SK-N-SH (cell line): ENCODE measurements at regions not wholly inside any gene's neighbourhood (a gene's known extent, or its start where the extent isn't known, plus 50 kb on each side); places are given as distances from the start of the nearest gene placed in this dataset.
A peak's percentile ranks its signal among the peaks of the same experiment; 100 is the strongest.

Experiments used
- CTCF ChIA-PET: fragments of 300-600, 350-600 bp; formaldehyde crosslinking; extraction: SDS; loops from one replicate; lab custom pipeline; 2021; lab: Yijun Ruan, JAX
- POLR2A ChIA-PET: fragments of 350-600 bp; sonication (Branson Sonifier 250); formaldehyde crosslinking; extraction: SDS; loops from one replicate; lab custom pipeline; 2020; ENCODE audit warnings: antibody characterized with exemption, inconsistent platforms; lab: Yijun Ruan, JAX
- DNase-seq: peaks from one replicate; pipeline ENCODE4 v3.0.0; 2012
- H2AFZ ChIP-seq: fragments of 200-600 bp; sonication (generic); 2 replicates; pipeline ENCODE4 v1.8.1; 2016; ENCODE audit warnings: antibody characterized with exemption, mild to moderate bottlenecking, low read depth
- H3F3A ChIP-seq: fragments of 200-600 bp; sonication (generic); replicated peaks from 2 replicates; pipeline ENCODE3; 2016; ENCODE audit warnings: antibody characterized with exemption, mild to moderate bottlenecking; ENCODE audit not compliant: insufficient read depth
- H3K27ac ChIP-seq, 2 experiments: fragments of 200-500 bp in 1 of 2; fragments of 200-600 bp in 1 of 2; sonication (Bioruptor generic) in 1 of 2; sonication (generic), shearing (Covaris generic) in 1 of 2; 2 replicates each; pipeline versions ENCODE4 v1.5.1 to v1.6.1; 2014 to 2016; ENCODE audit warnings: low read depth in 2 of 2, inconsistent platforms in 1 of 2, low read length in 1 of 2, mild to moderate bottlenecking in 1 of 2, mixed read lengths in 1 of 2
- H3K27me3 ChIP-seq: fragments of 200-600 bp; sonication (generic), shearing (Covaris generic); 2 replicates; pipeline ENCODE4 v1.6.1; 2016; ENCODE audit warnings: mixed run types; ENCODE audit not compliant: insufficient read depth
- H3K36me3 ChIP-seq, 2 experiments: fragments of 200-500 bp in 1 of 2; fragments of 200-600 bp in 1 of 2; sonication (Bioruptor generic) in 1 of 2; sonication (generic) in 1 of 2; replicated peaks in 1 of 2; 2 replicates each; pipeline versions ENCODE3 to v1.5.1; 2014 to 2016; ENCODE audit warnings: low read length in 1 of 2, mild to moderate bottlenecking in 1 of 2; ENCODE audit not compliant: insufficient read depth in 2 of 2, control insufficient read depth in 1 of 2
- H3K4me1 ChIP-seq, 2 experiments: fragments of 200-500 bp in 1 of 2; fragments of 200-600 bp in 1 of 2; sonication (Bioruptor generic) in 1 of 2; sonication (generic), shearing (Covaris generic) in 1 of 2; 2 replicates each; pipeline versions ENCODE4 v1.5.1 to v1.6.1; 2014 to 2016; ENCODE audit warnings: low read depth in 1 of 2, low read length in 1 of 2, mixed run types in 1 of 2; ENCODE audit not compliant: insufficient read depth in 2 of 2, control insufficient read depth in 1 of 2
- H3K4me2 ChIP-seq: fragments of 200-600 bp; sonication (generic), shearing (Covaris generic); 2 replicates; pipeline ENCODE4 v1.6.1; 2017; ENCODE audit warnings: mixed run types
- H3K4me3 ChIP-seq, 2 experiments: fragments of 200-500 bp in 1 of 2; fragments of 200-600 bp in 1 of 2; sonication (Bioruptor generic) in 1 of 2; sonication (generic), shearing (Covaris generic) in 1 of 2; 2 replicates each; pipeline versions ENCODE4 v1.5.1 to v1.8.1; 2014 to 2016; ENCODE audit warnings: low read depth in 2 of 2, inconsistent platforms in 1 of 2, low read length in 1 of 2, mild to moderate bottlenecking in 1 of 2, mixed read lengths in 1 of 2, moderate library complexity in 1 of 2
- H3K79me2 ChIP-seq: fragments of 200-600 bp; sonication (generic); 2 replicates; pipeline ENCODE4 v1.8.1; 2017; ENCODE audit warnings: mild to moderate bottlenecking; ENCODE audit not compliant: insufficient read depth
- H3K9ac ChIP-seq: fragments of 200-600 bp; sonication (generic); 2 replicates; pipeline ENCODE4 v1.6.1; 2017; ENCODE audit warnings: mixed run types
- H3K9me2 ChIP-seq: fragments of 200-600 bp; sonication (generic); 2 replicates; pipeline ENCODE4 v1.6.1; 2017; ENCODE audit warnings: mixed run types
- H3K9me3 ChIP-seq: fragments of 200-600 bp; sonication (generic); 2 replicates; pipeline ENCODE4 v1.6.1; 2017; ENCODE audit warnings: mixed run types, mild to moderate bottlenecking, moderate library complexity
- H4K20me1 ChIP-seq: fragments of 200-600 bp; sonication (generic); 2 replicates; pipeline ENCODE4 v1.6.1; 2017; ENCODE audit warnings: mild to moderate bottlenecking, mixed run types; ENCODE audit not compliant: insufficient read depth
- ELF1 ChIP-seq: IDR thresholded peaks from 2 replicates; pipeline ENCODE4 v1.4.0; 2012
- EZH2phosphoT487 ChIP-seq: fragments of 200-600 bp; sonication (generic); IDR thresholded peaks from 2 replicates; pipeline ENCODE4 v1.6.1; 2017; ENCODE audit warnings: low read depth, mixed run types, mild to moderate bottlenecking, antibody characterized with exemption, moderate library complexity, borderline replicate concordance
- FOXJ3 ChIP-seq: sonication (generic); formaldehyde crosslinking; IDR thresholded peaks from 2 replicates; pipeline ENCODE4 v1.5.1; 2020; ENCODE audit warnings: mild to moderate bottlenecking, missing genetic modification reagents
- FOXM1 ChIP-seq: IDR thresholded peaks from 2 replicates; pipeline ENCODE4 v1.4.0; 2012; ENCODE audit warnings: low read depth, mild to moderate bottlenecking
- GABPA ChIP-seq: IDR thresholded peaks from 2 replicates; pipeline ENCODE4 v1.4.0; 2012; ENCODE audit warnings: low read depth, mild to moderate bottlenecking
- NFIC ChIP-seq: IDR thresholded peaks from 2 replicates; pipeline ENCODE4 v1.4.0; 2012; ENCODE audit warnings: borderline replicate concordance
- RAD21 ChIP-seq: IDR thresholded peaks from 2 replicates; pipeline ENCODE4 v1.6.1; 2012; ENCODE audit warnings: mild to moderate bottlenecking, low read length
- RFX5 ChIP-seq: IDR thresholded peaks from 2 replicates; pipeline ENCODE4 v1.6.1; 2012; ENCODE audit warnings: mild to moderate bottlenecking, improper control_type of control experiment, low read length
- SIN3A ChIP-seq: IDR thresholded peaks from 2 replicates; pipeline ENCODE4 v1.6.1; 2012; ENCODE audit warnings: low read depth, mild to moderate bottlenecking, low read length, moderate library complexity, borderline replicate concordance
- SMC3 ChIP-seq: IDR thresholded peaks from 2 replicates; pipeline ENCODE4 v1.6.1; 2012; ENCODE audit warnings: low read depth, low read length, improper control_type of control experiment
- WGBS: methylation state at CpG from one replicate; pipeline ENCODE4 v1.1.6; 2017; ENCODE audit warnings: low lambda C conversion rate; 5-methylcytosine and 5-hydroxymethylcytosine counted together
- TF ChIP-seq, protein P1 (sequence below): fragments of 150-350 bp; IDR thresholded peaks from 2 replicates; pipeline ENCODE4 v1.6.1; 2017; ENCODE audit warnings: antibody characterized with exemption, low read length, low read depth, borderline replicate concordance
- TF ChIP-seq, protein P2 (sequence below): fragments of 200-600 bp; sonication (generic); IDR thresholded peaks from 2 replicates; pipeline ENCODE4 v1.6.1; 2017; ENCODE audit warnings: antibody characterized with exemption, mild to moderate bottlenecking, moderate library complexity
- TF ChIP-seq, protein P3 (sequence below): IDR thresholded peaks from 2 replicates; pipeline ENCODE4 v1.4.0; 2012; ENCODE audit warnings: low read depth, borderline replicate concordance
- TF ChIP-seq, protein P4 (sequence below): IDR thresholded peaks from 2 replicates; pipeline ENCODE4 v1.4.0; 2012; ENCODE audit warnings: low read depth, borderline replicate concordance
- TF ChIP-seq, protein P5 (sequence below): fragments of 150-350 bp; IDR thresholded peaks from 2 replicates; pipeline ENCODE4 v1.6.1; 2016; ENCODE audit warnings: mild to moderate bottlenecking, low read depth, low read length

DNA sequence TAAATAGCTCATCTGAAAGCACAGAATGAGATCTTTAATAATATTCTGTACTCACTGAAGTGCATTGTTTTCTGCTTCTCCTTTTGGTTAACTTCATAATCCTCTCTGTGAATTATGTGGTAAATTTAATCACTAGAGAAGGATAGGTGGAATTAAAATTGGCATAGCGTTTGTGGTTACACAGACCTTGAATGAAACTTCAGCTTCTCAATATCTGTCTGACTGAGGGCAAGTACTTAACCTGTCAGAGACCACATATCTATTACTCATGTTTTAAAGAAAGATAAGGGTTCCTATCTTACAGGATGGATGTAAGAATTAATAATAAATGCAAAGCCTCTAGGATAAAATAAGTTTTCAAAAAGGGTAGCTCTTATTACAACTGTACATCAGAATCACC lies 861.8 kb downstream of the TRIB2 start (continued):
- TF ChIP-seq FOXJ3 (CRISPR knock-in tag) (no peak), SIN3A (no peak), RFX5 (no peak)
- TF ChIP-seq, protein P1, sequence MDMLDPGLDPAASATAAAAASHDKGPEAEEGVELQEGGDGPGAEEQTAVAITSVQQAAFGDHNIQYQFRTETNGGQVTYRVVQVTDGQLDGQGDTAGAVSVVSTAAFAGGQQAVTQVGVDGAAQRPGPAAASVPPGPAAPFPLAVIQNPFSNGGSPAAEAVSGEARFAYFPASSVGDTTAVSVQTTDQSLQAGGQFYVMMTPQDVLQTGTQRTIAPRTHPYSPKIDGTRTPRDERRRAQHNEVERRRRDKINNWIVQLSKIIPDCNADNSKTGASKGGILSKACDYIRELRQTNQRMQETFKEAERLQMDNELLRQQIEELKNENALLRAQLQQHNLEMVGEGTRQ, result no peak

DNA sequence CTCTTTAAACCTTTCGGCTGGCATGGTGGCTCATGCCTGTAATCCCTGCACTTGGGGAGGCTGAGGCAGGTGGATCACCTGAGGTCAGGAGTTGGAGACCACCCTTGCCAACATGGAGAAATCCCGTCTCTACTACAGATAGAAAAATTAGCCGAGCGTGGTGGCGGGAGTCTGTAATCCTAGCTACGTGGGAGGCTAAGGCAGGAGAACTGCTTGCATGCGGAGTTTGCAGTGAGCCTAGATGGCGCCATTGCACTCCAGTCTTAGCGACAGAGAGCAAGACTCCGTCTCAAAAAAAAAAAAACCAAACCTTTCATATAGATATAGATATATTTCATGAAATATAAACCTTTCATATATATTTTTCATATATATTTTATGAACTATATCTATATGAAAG lies 864.7 kb downstream of the TRIB2 start:
- Histone ChIP-seq H3F3A (no peaks in the 10 kb centered on the region), H3K9ac (no peak overlapping the region), H3K9me2 (0 out of 2 replicates have a peak, but pooled peaks cover 4% of the 10 kb centered on the region), H3K4me3 (no peak overlapping the region), H3K27me3 (no peaks in the 10 kb centered on the region), H3K4me2 (no peak overlapping the region)
- DNase-seq, result no peak
- no peak for TF ChIP-seq GABPA
- TF ChIP-seq SIN3A, result no peak
- TF ChIP-seq, protein P2, sequence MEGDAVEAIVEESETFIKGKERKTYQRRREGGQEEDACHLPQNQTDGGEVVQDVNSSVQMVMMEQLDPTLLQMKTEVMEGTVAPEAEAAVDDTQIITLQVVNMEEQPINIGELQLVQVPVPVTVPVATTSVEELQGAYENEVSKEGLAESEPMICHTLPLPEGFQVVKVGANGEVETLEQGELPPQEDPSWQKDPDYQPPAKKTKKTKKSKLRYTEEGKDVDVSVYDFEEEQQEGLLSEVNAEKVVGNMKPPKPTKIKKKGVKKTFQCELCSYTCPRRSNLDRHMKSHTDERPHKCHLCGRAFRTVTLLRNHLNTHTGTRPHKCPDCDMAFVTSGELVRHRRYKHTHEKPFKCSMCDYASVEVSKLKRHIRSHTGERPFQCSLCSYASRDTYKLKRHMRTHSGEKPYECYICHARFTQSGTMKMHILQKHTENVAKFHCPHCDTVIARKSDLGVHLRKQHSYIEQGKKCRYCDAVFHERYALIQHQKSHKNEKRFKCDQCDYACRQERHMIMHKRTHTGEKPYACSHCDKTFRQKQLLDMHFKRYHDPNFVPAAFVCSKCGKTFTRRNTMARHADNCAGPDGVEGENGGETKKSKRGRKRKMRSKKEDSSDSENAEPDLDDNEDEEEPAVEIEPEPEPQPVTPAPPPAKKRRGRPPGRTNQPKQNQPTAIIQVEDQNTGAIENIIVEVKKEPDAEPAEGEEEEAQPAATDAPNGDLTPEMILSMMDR, result peak; percentile 37
- TF ChIP-seq, protein P3, sequence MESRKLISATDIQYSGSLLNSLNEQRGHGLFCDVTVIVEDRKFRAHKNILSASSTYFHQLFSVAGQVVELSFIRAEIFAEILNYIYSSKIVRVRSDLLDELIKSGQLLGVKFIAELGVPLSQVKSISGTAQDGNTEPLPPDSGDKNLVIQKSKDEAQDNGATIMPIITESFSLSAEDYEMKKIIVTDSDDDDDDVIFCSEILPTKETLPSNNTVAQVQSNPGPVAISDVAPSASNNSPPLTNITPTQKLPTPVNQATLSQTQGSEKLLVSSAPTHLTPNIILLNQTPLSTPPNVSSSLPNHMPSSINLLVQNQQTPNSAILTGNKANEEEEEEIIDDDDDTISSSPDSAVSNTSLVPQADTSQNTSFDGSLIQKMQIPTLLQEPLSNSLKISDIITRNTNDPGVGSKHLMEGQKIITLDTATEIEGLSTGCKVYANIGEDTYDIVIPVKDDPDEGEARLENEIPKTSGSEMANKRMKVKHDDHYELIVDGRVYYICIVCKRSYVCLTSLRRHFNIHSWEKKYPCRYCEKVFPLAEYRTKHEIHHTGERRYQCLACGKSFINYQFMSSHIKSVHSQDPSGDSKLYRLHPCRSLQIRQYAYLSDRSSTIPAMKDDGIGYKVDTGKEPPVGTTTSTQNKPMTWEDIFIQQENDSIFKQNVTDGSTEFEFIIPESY, result no peak
- TF ChIP-seq, protein P4, sequence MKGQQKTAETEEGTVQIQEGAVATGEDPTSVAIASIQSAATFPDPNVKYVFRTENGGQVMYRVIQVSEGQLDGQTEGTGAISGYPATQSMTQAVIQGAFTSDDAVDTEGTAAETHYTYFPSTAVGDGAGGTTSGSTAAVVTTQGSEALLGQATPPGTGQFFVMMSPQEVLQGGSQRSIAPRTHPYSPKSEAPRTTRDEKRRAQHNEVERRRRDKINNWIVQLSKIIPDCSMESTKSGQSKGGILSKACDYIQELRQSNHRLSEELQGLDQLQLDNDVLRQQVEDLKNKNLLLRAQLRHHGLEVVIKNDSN, result no peak
- TF ChIP-seq RAD21, result peak; percentile 57
- no peak for TF ChIP-seq NFIC
- peak; percentile 12; the same call in 1 of the 2 replicates for TF ChIP-seq SMC3
- TF ChIP-seq FOXJ3 (CRISPR knock-in tag), result no peak
- no peak for TF ChIP-seq ELF1
- TF ChIP-seq, protein P1, result no peak
- TF ChIP-seq, protein P5, sequence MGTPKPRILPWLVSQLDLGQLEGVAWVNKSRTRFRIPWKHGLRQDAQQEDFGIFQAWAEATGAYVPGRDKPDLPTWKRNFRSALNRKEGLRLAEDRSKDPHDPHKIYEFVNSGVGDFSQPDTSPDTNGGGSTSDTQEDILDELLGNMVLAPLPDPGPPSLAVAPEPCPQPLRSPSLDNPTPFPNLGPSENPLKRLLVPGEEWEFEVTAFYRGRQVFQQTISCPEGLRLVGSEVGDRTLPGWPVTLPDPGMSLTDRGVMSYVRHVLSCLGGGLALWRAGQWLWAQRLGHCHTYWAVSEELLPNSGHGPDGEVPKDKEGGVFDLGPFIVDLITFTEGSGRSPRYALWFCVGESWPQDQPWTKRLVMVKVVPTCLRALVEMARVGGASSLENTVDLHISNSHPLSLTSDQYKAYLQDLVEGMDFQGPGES, result no peak
- no peak for TF ChIP-seq EZH2phosphoT487
- TF ChIP-seq FOXM1, result no peak
- TF ChIP-seq, all 33 proteins: peak for 3
- no peaks in the 10 kb centered on the region for H3K36me3 ChIP-seq
- no peaks in the 10 kb centered on the region for H3K9me3 ChIP-seq
- ChIA-PET CTCF (interaction anchor here (0.6 to 1.1 kb wide), 6 partner anchors 12 to 1996 kb away, joined by 3 to 4 read pairs (median 3); no protein-coding TSS in a partner anchor), POLR2A (no interaction called here)
- H3K27ac ChIP-seq, result no peak overlapping the region
- H3K79me2 ChIP-seq, result no peaks in the 10 kb centered on the region
- no peak overlapping the region for H2AFZ ChIP-seq
- no peaks in the 10 kb centered on the region for H4K20me1 ChIP-seq
- H3K4me1 ChIP-seq, result no peaks in the 10 kb centered on the region
- 80% methylated on average over 10 of the region's 10 CpGs for WGBS
